ENCODE measurements at regions not wholly inside any gene's neighbourhood (a gene's known extent, or its start where the extent isn't known, plus 50 kb on each side); places are given as distances from the start of the nearest gene placed in this dataset.

GRCh38 chr3:157830556-157831236 lies 275.5 kb downstream of the SHOX2 start:
- TF ChIP-seq EZH2 (IDR thresholded peaks at IDR 0.05; ENCODE audit: borderline replicate concordance, insufficient read depth, low read length, poor library complexity, severe bottlenecking) = no peak
- no peak for TF ChIP-seq CTCF (IDR thresholded peaks at IDR 0.05; ENCODE audit: poor library complexity, severe bottlenecking)
- no peak for TF ChIP-seq RAD21 (conservative IDR thresholded peaks at IDR 0.05)
- no peak for TF ChIP-seq POLR2AphosphoS5 (IDR thresholded peaks at IDR 0.05)
- no peak for TF ChIP-seq MXI1 (conservative IDR thresholded peaks at IDR 0.05; ENCODE audit: poor library complexity, severe bottlenecking)
